NOMO-1 treated with dmso at 0.1 percent for 144 hours (cell line): ENCODE measurements at regions not wholly inside any gene's neighbourhood (a gene's known extent, or its start where the extent isn't known, plus 50 kb on each side); places are given as distances from the start of the nearest gene placed in this dataset.

Experiments
- DNase-seq: peaks from one replicate; lab custom pipeline; 2025; ENCODE audit not compliant: unreplicated experiment; lab: John Stamatoyannopoulos, UW

- DNase-seq: no peak
Observed at GRCh38 chr5:143761663-143762062, 50.3 kb upstream of the HMHB1 start.

DNA sequence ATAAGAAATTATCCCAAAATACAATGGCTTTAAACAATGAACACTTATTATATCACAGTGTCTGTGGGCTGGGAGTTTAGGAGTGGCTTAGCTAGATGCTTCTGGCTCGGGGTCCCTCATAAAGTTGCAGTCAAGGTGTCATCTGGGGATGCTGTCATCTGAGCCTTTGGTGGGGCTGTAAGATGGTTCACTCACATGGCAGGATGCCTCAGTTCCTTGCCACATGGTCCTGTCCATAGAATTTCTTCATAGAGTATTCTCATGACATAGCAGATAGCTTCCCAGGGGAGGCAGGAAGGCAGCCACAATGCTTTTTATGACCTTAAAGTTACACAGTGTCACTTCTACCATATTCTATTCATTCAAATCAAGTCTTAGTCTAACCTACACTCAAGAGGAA lies 51.2 kb upstream of the HMHB1 start:
- DNase-seq: no peak

- DNase-seq: no peak
Observed at GRCh38 chr5:143760131-143760505, 51.8 kb upstream of the HMHB1 start.

DNA sequence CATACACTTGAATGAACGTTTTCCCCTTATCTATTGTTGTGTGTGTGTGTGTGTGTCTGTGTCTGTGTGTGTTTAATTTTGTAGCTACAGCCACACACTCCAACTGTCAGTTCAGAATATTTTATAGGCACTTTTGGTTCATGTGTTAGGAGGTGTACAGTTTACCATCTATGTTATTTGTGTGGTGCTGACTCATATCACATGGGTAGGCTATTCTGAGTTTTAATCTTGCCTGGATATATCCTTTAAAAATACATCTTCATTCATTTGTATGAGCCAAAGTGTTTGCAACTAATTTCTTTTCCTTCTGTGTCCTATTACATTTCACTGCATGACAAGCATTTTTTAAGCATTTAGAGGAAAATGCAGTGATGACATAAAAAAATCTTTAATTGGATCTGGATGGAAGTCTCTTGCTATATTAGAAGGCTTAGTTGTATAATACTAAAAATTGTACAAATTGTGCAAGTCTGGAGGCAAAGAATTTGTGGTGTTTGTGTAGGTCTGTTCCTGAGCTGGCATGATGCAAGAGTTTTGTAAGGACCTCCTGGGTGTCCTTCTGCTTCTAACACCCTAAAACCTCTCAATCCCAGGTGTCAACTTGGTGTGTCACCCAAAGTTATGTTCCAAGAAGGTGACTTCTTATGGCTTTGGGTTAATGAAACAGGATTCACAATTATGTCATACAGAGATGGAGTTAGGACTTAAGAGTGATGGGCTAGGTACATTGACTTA lies 52.4 kb upstream of the HMHB1 start:
- DNase-seq: no peak

DNA sequence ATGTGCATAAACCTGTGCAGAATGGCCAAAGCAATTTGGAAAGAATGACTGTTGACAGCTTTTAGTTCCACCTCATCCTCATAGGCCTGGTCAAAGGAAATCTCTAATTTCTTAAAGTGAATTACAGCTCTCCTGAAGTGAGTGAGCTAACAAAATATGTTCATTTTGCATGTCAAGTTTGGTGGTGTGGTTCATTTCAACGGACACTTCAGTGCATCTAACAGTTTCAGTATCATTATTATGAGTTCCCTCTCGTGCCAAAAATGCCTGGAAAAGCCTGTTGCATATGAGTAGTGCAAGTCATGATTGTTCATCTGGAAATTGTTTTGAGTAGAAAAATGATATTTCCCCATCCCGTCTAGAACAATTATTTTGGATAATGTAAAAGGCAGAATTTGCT lies 53.2 kb upstream of the HMHB1 start:
- DNase-seq: no peak

- no peak for DNase-seq
Observed at GRCh38 chr5:143758015-143758414, 53.9 kb upstream of the HMHB1 start.

GRCh38 chr5:143757116-143757515 lies 54.8 kb upstream of the HMHB1 start:
- no peak for DNase-seq

DNA sequence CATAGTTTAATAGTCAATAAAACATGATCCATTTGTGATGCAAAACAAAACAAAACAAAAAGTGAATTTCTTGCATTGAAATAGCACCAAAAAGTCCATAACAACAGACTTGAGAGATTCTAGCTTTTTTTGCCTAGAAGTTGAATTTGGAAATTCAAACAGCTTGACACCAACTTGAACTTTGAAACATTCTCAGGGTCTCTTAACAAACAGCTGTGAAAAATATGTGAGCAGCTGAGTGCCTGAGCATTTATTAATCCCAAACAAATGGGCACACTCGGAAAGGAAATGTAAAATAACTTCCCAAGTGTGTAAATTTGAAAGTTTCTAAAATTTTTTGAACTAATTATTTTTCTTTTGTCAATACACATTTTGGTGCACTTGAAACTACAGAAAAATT lies 56.0 kb upstream of the HMHB1 start:
- no peak for DNase-seq

DNA sequence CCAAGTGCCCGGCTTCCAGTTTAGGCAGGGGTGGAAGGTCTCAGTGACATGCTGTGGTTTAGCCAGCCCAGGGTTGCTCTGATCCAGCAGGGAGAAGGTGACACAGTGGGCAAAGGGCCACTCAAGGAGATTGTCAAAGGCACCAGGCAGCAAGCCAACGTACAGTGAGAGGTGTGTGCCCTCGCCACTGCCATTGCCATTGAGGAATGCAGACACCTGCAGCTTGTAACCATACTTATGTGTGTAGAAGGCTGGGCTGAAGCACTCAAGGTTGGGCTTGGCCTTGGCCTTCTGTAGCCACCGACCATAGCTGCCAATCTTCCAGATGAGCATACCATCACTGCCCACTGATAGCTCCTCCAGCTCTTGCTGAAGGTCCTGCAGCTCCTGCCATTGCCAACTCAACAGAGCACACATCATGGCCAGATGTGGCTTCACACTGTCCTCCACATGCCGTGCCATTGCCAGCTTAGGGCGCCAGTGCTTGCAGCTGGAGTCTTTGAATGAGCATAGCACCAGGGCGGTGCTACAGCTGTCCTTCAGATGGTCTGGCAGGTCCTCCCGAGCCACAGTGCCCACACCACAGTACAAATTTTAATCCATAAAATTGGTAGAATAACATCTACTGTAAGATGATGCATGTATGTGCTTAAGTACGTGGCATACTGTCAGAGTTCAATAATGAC lies 59.7 kb upstream of the HMHB1 start:
- DNase-seq: no peak

DNA sequence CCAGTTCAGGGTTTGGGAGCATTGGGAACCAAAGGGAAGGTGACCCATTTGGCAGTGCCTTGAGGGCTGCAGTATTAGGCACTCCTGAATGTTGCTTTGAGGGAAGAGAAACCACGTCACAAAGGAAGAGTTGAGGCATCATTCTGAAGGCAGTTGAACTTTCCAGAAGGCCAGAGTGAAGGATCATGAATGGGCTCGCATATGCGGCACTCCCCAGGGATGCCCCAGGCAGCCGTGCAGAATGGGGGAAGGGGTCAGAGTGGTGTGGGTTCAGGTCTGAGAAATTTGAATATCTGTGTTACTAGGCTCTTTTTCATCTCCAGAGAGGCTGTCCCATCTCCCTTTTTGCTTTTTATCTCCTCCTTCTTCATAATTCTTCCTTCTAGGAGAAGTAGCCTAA lies 60.6 kb upstream of the HMHB1 start:
- DNase-seq: no peak

DNA sequence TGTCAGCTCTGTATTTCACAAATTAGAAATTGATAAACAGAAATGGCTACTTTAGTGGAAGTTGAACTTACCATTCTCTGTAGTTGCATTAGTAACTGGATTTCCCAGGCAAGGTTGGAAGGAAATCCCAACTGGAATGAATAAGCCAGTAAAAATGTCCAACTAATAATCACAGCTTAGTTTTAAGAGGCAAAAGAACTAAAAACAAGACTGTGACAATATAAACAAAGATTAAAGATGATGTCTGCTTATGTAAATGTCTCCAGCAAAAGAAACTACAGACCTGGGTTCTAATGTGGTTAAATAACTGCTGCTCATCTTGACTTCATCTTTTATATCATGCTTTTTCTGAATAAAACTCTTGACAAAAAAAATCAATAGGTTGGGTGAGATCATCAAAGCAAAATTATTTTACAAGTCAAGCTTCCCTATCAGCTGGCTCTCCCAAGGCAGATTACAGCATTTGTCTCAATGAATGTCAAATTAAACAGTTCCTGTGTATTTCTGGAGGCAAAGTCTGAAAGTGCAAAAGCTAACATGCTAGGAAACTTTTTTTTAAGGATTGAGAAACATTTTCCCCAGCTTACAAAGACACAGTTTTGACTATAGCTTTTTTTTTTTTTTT lies 62.3 kb upstream of the HMHB1 start:
- no peak for DNase-seq

GRCh38 chr5:143748516-143748915 lies 63.4 kb upstream of the HMHB1 start:
- DNase-seq: no peak

DNA sequence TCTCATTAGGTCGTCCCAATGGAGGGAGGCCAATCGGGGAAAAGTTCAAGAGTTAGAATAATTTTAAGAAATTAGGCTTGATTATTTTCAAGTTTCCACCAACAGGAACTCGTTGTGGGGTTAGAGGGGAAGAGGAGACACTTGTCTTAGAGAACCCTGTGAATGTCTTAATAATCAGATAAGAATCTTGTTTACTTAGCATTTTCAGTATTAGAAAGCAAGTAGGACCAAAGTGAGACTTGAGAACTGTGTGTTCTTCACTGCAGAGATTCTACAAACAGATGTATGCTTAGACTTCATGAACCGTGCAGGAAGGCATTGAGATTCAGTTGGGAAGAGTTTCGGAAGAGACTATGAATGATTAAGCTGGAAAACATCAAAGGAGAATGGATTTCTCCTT lies 69.0 kb upstream of the HMHB1 start:
- DNase-seq: no peak

GRCh38 chr5:143741421-143741820 lies 70.5 kb upstream of the HMHB1 start:
- DNase-seq: peak; percentile 60

DNA sequence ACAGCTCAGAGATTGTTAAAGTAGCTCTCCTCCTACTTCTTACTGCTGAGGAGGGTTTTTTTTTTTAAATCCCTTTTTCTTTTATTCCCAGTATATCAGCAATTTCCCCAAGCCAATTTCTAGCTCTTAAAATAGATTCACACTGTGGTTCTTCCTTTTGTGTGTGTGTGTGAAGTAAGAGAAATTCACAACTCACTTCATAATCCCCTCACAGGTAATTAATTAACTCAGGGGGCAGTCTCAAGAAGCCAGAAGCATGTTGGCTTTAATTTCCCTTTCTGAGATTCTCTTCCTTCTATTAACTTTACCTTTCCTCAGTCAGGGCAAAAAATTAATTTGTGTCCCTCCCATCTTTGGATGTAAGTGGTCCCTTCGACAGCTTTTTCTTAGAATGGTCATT lies 71.0 kb upstream of the HMHB1 start:
- DNase-seq: no peak

DNA sequence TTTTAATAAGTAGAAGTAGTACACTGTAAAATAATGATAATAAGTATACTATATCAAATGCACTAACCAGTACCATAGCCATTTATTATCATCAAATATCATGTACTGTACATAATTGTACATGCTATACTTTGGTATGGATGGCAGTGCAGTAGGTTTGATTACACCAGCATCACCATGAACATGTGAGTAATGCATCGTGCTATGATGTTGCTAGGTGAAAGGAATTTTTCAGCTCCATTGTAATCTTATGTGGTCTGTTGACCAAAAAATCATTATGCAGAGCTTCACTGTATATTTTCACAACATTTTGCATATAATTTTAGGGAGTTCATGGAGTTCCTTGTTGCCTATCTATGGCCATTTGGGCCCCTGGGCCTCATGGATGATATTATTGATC lies 72.2 kb upstream of the HMHB1 start:
- no peak for DNase-seq

- DNase-seq: no peak
Observed at GRCh38 chr5:143738417-143739401, 73.3 kb upstream of the HMHB1 start.

DNA sequence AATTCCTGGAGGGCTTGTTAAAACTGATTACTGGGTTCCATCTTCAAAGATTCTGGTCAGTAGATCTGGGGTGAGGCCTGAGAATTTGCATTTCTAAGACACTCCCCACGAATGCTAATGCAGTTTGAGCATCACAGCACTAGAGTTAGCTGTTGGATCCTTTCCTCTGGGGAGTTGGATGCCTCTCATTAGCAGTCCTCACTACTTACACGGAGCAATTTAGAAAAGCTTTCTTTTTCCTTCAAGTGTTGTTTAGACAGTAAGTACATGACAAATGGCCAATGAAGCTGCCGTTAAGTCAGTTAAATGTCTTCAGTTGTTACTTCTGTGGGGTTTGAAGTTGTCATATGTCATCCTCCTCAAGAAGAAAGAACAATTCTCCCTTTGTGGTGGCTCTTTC lies 74.9 kb upstream of the HMHB1 start:
- DNase-seq: no peak

- DNase-seq: no peak
Observed at GRCh38 chr5:143734456-143734780, 77.5 kb upstream of the HMHB1 start.

GRCh38 chr5:143733665-143734455 lies 78.1 kb upstream of the HMHB1 start:
- DNase-seq: no peak

- DNase-seq: no peak
Observed at GRCh38 chr5:143732402-143732801, 79.6 kb upstream of the HMHB1 start.
